ENCODE measurements at regions not wholly inside any gene's neighbourhood (a gene's known extent, or its start where the extent isn't known, plus 50 kb on each side); places are given as distances from the start of the nearest gene placed in this dataset.

DNA sequence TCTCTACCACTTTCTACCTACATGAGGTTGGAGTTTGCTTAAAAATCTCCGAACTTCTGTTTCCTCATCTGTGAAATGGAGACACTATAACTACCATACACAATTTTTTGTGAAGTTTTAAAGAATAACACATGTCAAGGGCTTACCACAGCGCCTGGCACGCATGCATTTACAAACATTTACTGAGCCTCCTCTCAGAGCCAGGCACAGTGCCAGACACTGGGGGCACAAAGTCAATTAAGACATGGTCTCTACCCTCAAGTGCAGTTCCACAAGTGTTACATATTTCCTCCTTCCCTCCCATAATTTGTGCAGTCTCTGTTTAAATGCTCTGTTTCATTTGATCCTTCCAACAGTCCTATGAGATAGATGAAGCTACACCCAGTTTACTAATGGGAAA lies 356.4 kb upstream of the ESRRG start:
- Histone ChIP-seq H3K4me3 (ENCODE audit: low read length in 2 of 2) (no peak overlapping the region), H3K9ac (ENCODE audit: low read depth in 1 of 2, low read length in 2 of 2) (no peak overlapping the region), H3K9me3 (ENCODE audit: control insufficient read depth in 2 of 2, low read length in 2 of 2) (no peaks in the 10 kb centered on the region), H3K4me1 (ENCODE audit: control insufficient read depth in 2 of 2, insufficient read depth in 2 of 2, low read length in 2 of 2) (no peaks in the 10 kb centered on the region), H3K27me3 (ENCODE audit: control insufficient read depth in 2 of 2, insufficient read depth in 2 of 2, low read length in 2 of 2) (no peaks in the 10 kb centered on the region), H3K27ac (ENCODE audit: low read depth in 2 of 2, low read length in 2 of 2) (no peak overlapping the region), H3K36me3 (ENCODE audit: control insufficient read depth in 2 of 2, insufficient read depth in 2 of 2, low read length in 2 of 2) (no peaks in the 10 kb centered on the region)

DNA sequence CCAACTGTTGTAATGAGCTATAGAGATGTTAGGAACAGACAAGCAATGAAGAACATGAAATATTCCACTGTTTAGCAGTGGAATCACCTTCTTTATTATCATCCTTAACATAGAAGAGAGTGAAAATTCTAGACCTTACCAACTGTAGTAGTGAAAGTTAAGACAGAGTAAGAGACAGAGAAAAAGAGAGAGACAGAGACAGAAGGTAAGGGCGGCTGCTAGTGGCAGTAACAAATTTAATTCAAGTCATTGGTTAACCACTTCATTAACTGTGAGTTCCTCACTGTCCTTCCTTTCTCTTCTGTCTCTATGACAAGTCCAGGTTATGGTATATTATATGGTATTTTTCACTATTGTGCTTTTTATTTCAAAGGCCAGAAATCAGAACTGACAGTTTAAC lies 355.7 kb upstream of the ESRRG start:
- Histone ChIP-seq H3K4me1 (ENCODE audit: control insufficient read depth in 2 of 2, insufficient read depth in 2 of 2, low read length in 2 of 2) (no peaks in the 10 kb centered on the region), H3K4me3 (ENCODE audit: low read length in 2 of 2) (no peak overlapping the region), H3K9ac (ENCODE audit: low read depth in 1 of 2, low read length in 2 of 2) (no peak overlapping the region), H3K9me3 (ENCODE audit: control insufficient read depth in 2 of 2, low read length in 2 of 2) (no peaks in the 10 kb centered on the region), H3K27ac (ENCODE audit: low read depth in 2 of 2, low read length in 2 of 2) (no peak overlapping the region), H3K27me3 (ENCODE audit: control insufficient read depth in 2 of 2, insufficient read depth in 2 of 2, low read length in 2 of 2) (no peaks in the 10 kb centered on the region), H3K36me3 (ENCODE audit: control insufficient read depth in 2 of 2, insufficient read depth in 2 of 2, low read length in 2 of 2) (no peaks in the 10 kb centered on the region)

DNA sequence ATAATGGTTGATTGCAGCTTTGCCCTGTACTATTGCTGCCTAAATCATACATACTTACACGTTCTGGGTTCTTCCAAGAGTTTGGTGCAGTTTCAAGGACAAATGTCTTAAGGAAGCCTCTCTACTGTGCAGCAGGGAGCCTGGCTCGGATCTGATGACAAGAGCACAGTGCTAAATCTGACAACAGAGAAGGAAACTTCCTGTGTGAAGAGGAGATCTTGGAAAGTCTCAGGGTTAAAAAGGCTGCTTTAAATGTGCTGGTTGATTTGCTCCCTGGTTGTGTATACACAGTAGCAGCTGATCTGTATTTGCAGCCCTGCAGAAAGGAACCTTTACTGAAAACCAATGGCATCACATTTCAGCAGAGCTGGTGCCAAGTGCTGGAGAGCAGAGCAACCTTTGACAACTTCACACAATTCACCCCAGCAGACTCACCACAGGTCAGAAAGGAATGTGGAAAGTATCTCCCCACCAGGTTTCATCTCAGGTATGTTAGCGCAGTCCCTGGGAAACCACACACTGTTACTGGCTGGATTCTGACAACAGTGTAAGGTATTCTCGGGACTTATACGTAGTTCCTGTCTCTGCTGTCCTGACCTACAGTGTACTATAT lies 355.0 kb upstream of the ESRRG start:
- H3K9me3 ChIP-seq (ENCODE audit: control insufficient read depth in 2 of 2, low read length in 2 of 2), result no peaks in the 10 kb centered on the region
- H3K27ac ChIP-seq (ENCODE audit: low read depth in 2 of 2, low read length in 2 of 2), result no peak overlapping the region
- H3K4me3 ChIP-seq (ENCODE audit: low read length in 2 of 2), result no peak overlapping the region
- H3K4me1 ChIP-seq (ENCODE audit: control insufficient read depth in 2 of 2, insufficient read depth in 2 of 2, low read length in 2 of 2), result no peaks in the 10 kb centered on the region
- H3K27me3 ChIP-seq (ENCODE audit: control insufficient read depth in 2 of 2, insufficient read depth in 2 of 2, low read length in 2 of 2), result no peaks in the 10 kb centered on the region
- no peaks in the 10 kb centered on the region for H3K36me3 ChIP-seq (ENCODE audit: control insufficient read depth in 2 of 2, insufficient read depth in 2 of 2, low read length in 2 of 2)
- no peak overlapping the region for H3K9ac ChIP-seq (ENCODE audit: low read depth in 1 of 2, low read length in 2 of 2)

DNA sequence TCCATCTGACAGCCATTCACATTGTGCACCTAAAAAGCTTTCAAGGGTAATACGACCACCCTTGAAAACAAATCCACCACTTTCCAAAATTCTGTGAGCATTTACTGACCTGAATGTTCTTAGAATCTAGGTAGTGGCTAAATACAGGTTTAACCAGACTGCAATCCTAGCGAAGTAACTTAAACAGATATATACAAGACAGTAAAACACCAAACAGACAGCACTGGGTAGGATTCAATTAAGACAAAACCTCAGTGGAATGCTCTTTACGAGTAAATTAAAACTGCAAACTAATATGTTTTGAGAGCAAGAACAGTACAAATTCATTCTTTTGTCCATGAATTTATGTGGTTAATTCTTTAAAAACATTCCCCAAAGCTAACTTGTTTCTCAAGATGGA lies 354.2 kb upstream of the ESRRG start:
- Histone ChIP-seq H3K27me3 (ENCODE audit: control insufficient read depth in 2 of 2, insufficient read depth in 2 of 2, low read length in 2 of 2) (no peaks in the 10 kb centered on the region), H3K4me1 (ENCODE audit: control insufficient read depth in 2 of 2, insufficient read depth in 2 of 2, low read length in 2 of 2) (no peaks in the 10 kb centered on the region), H3K9me3 (ENCODE audit: control insufficient read depth in 2 of 2, low read length in 2 of 2) (no peaks in the 10 kb centered on the region), H3K4me3 (ENCODE audit: low read length in 2 of 2) (no peak overlapping the region), H3K36me3 (ENCODE audit: control insufficient read depth in 2 of 2, insufficient read depth in 2 of 2, low read length in 2 of 2) (no peaks in the 10 kb centered on the region), H3K27ac (ENCODE audit: low read depth in 2 of 2, low read length in 2 of 2) (no peak overlapping the region), H3K9ac (ENCODE audit: low read depth in 1 of 2, low read length in 2 of 2) (no peak overlapping the region)

DNA sequence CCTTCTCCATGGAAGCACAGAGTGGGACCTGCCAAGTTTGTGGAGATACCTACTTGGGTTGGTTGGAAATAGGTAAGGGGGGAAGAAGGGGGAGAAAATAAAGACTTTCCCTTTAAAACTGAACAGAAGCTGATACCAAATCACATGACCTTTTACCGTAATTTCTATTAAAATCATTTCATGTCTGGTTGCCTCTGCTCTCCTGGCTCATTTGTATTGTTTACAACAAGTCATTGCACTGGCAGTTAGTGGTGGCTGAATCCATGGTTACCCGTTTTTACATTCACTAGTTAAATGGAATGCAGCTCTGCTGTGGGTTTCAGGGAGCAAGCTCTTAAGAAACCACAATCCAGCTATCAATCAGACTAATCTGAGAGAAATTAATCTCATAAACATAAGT lies 353.7 kb upstream of the ESRRG start:
- H3K27me3 ChIP-seq (ENCODE audit: control insufficient read depth in 2 of 2, insufficient read depth in 2 of 2, low read length in 2 of 2), result no peaks in the 10 kb centered on the region
- no peaks in the 10 kb centered on the region for H3K4me1 ChIP-seq (ENCODE audit: control insufficient read depth in 2 of 2, insufficient read depth in 2 of 2, low read length in 2 of 2)
- no peaks in the 10 kb centered on the region for H3K9me3 ChIP-seq (ENCODE audit: control insufficient read depth in 2 of 2, low read length in 2 of 2)
- no peak overlapping the region for H3K9ac ChIP-seq (ENCODE audit: low read depth in 1 of 2, low read length in 2 of 2)
- no peaks in the 10 kb centered on the region for H3K36me3 ChIP-seq (ENCODE audit: control insufficient read depth in 2 of 2, insufficient read depth in 2 of 2, low read length in 2 of 2)
- no peak overlapping the region for H3K27ac ChIP-seq (ENCODE audit: low read depth in 2 of 2, low read length in 2 of 2)
- H3K4me3 ChIP-seq (ENCODE audit: low read length in 2 of 2), result no peak overlapping the region

DNA sequence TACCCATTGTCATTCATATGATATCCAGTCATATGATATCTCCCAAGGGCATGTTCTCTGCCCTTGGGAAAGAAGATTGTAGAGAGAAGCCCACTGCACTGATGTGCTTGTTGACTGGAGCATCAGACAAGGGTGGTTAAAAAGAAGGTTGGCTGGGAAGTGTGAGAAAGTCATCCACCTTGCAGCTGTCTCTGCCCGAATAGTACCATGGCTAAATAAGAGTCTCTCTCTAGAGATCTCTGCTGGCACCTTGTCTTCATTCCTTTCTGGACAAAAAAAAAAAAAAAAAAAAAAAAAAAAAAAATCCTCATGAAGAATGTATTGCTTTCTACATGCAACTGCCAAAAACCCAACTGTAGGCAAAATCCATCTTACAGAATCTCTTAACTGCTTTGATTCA lies 349.7 kb upstream of the ESRRG start:
- no peak overlapping the region for H3K27ac ChIP-seq (ENCODE audit: low read depth in 2 of 2, low read length in 2 of 2)
- H3K9ac ChIP-seq (ENCODE audit: low read depth in 1 of 2, low read length in 2 of 2), result no peak overlapping the region
- no peaks in the 10 kb centered on the region for H3K4me1 ChIP-seq (ENCODE audit: control insufficient read depth in 2 of 2, insufficient read depth in 2 of 2, low read length in 2 of 2)
- H3K36me3 ChIP-seq (ENCODE audit: control insufficient read depth in 2 of 2, insufficient read depth in 2 of 2, low read length in 2 of 2), result no peaks in the 10 kb centered on the region
- no peaks in the 10 kb centered on the region for H3K9me3 ChIP-seq (ENCODE audit: control insufficient read depth in 2 of 2, low read length in 2 of 2)
- no peak overlapping the region for H3K4me3 ChIP-seq (ENCODE audit: low read length in 2 of 2)
- H3K27me3 ChIP-seq (ENCODE audit: control insufficient read depth in 2 of 2, insufficient read depth in 2 of 2, low read length in 2 of 2), result no peaks in the 10 kb centered on the region

DNA sequence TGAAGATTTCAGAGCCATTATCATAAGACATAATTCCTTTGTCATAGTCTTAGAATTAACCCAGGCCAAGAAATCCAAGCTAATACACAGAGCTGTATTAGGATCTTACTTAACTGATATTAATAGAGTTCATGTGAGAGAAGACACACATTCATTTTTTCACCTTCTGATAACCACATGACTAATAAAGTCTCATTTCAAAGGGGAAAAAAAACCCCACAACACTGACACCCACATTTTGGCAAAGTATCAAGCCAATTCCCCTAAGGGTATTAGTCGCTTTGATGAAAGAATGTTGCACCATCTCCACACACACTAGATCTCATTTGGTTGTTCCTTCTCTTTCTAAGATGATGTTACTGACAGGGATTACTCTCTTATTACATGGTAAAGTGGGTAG lies 344.4 kb upstream of the ESRRG start:
- Histone ChIP-seq H3K9ac (ENCODE audit: low read depth in 1 of 2, low read length in 2 of 2) (no peak overlapping the region), H3K27ac (ENCODE audit: low read depth in 2 of 2, low read length in 2 of 2) (no peak overlapping the region), H3K36me3 (ENCODE audit: control insufficient read depth in 2 of 2, insufficient read depth in 2 of 2, low read length in 2 of 2) (no peaks in the 10 kb centered on the region), H3K4me1 (ENCODE audit: control insufficient read depth in 2 of 2, insufficient read depth in 2 of 2, low read length in 2 of 2) (no peaks in the 10 kb centered on the region), H3K4me3 (ENCODE audit: low read length in 2 of 2) (no peak overlapping the region), H3K27me3 (ENCODE audit: control insufficient read depth in 2 of 2, insufficient read depth in 2 of 2, low read length in 2 of 2) (no peaks in the 10 kb centered on the region), H3K9me3 (ENCODE audit: control insufficient read depth in 2 of 2, low read length in 2 of 2) (no peaks in the 10 kb centered on the region)

DNA sequence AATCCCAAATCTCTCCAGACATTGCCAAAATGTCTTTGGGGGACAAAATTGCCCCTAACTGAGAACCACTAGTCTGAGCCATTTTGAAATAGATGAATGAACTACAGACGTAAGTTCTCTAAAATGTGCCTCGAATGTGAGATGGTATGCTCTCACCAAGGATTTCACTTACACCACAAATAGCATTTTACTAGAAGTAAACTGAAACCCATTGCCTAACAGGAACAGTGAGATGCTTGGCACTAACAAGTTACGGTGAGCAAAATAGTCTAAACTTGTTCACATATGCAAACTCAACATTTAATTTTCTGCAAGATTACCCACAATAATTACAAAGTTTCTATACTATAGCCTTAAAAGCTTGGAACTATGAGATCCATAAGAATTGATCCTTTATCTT lies 343.6 kb upstream of the ESRRG start:
- Histone ChIP-seq H3K9me3 (ENCODE audit: control insufficient read depth in 2 of 2, low read length in 2 of 2) (no peaks in the 10 kb centered on the region), H3K9ac (ENCODE audit: low read depth in 1 of 2, low read length in 2 of 2) (no peak overlapping the region), H3K36me3 (ENCODE audit: control insufficient read depth in 2 of 2, insufficient read depth in 2 of 2, low read length in 2 of 2) (no peaks in the 10 kb centered on the region), H3K4me1 (ENCODE audit: control insufficient read depth in 2 of 2, insufficient read depth in 2 of 2, low read length in 2 of 2) (no peaks in the 10 kb centered on the region), H3K27me3 (ENCODE audit: control insufficient read depth in 2 of 2, insufficient read depth in 2 of 2, low read length in 2 of 2) (no peaks in the 10 kb centered on the region), H3K27ac (ENCODE audit: low read depth in 2 of 2, low read length in 2 of 2) (no peak overlapping the region), H3K4me3 (ENCODE audit: low read length in 2 of 2) (no peak overlapping the region)

DNA sequence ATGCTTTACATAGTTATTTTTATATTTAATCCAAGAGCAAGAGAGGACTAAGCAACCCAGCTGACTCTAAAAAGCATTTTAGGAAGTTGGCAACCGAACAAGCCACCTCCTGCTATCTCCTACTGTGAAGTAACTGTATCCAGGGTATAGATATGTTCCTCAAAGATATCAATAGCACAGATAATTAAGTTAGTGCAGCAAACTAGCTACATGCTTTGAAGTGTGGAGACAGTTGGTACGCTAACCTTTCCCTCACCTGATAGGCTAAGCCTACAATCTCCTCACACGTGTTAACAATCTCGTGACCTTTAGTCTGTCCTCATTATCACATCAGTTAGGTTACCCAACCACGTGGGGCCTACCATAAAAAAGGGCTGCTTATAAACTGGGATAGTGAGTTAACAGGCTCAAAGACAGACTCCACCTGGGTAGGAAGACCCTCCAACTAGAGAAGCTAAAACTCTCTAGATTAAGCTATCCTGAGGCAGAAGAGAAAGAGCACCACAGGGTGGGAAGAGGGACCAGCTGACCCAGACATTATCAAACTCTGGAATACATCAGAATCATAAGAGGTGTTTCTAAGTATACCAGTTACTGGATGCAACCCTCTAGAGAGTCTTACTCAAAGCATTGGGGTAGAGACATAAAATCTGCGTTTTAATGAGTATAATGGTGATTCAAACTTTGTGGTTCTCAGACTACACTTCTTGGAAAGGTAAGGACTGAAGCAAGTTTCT lies 340.1 kb upstream of the ESRRG start:
- H3K36me3 ChIP-seq (ENCODE audit: control insufficient read depth in 2 of 2, insufficient read depth in 2 of 2, low read length in 2 of 2), result no peaks in the 10 kb centered on the region
- H3K9me3 ChIP-seq (ENCODE audit: control insufficient read depth in 2 of 2, low read length in 2 of 2), result no peaks in the 10 kb centered on the region
- no peaks in the 10 kb centered on the region for H3K4me1 ChIP-seq (ENCODE audit: control insufficient read depth in 2 of 2, insufficient read depth in 2 of 2, low read length in 2 of 2)
- no peaks in the 10 kb centered on the region for H3K27me3 ChIP-seq (ENCODE audit: control insufficient read depth in 2 of 2, insufficient read depth in 2 of 2, low read length in 2 of 2)
- H3K27ac ChIP-seq (ENCODE audit: low read depth in 2 of 2, low read length in 2 of 2), result no peak overlapping the region
- H3K9ac ChIP-seq (ENCODE audit: low read depth in 1 of 2, low read length in 2 of 2), result no peak overlapping the region
- no peak overlapping the region for H3K4me3 ChIP-seq (ENCODE audit: low read length in 2 of 2)

DNA sequence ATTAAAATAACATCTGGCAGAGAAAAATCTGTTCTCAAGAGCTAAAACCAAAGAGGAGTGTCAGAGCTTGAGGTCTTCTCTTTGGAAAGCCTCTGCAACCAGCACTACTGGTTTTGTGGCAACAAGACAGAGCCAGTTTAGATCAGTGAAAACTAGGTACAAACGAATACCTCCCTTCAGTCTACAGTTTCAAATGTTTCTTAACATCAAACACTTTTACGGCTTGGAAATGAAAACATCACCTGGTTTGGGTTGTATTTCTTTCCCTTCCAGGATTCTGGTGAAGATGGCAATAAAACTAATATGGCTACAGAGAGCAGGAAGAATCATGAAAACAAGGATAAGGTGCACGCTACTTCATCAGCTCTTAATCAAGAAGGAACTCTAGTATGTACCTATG lies 339.4 kb upstream of the ESRRG start:
- Histone ChIP-seq H3K27me3 (ENCODE audit: control insufficient read depth in 2 of 2, insufficient read depth in 2 of 2, low read length in 2 of 2) (no peaks in the 10 kb centered on the region), H3K4me3 (ENCODE audit: low read length in 2 of 2) (no peak overlapping the region), H3K4me1 (ENCODE audit: control insufficient read depth in 2 of 2, insufficient read depth in 2 of 2, low read length in 2 of 2) (no peaks in the 10 kb centered on the region), H3K36me3 (ENCODE audit: control insufficient read depth in 2 of 2, insufficient read depth in 2 of 2, low read length in 2 of 2) (no peaks in the 10 kb centered on the region), H3K9ac (ENCODE audit: low read depth in 1 of 2, low read length in 2 of 2) (no peak overlapping the region), H3K9me3 (ENCODE audit: control insufficient read depth in 2 of 2, low read length in 2 of 2) (no peaks in the 10 kb centered on the region), H3K27ac (ENCODE audit: low read depth in 2 of 2, low read length in 2 of 2) (no peak overlapping the region)
